GM23338 (cell line): ENCODE measurements at regions not wholly inside any gene's neighbourhood (a gene's known extent, or its start where the extent isn't known, plus 50 kb on each side); places are given as distances from the start of the nearest gene placed in this dataset.

Experiments
- ATAC-seq: fragments of 200-7000 bp; cut with Tn5 transposase; 3 replicates; pipeline ENCODE4 v1.9.1; 2020
- DNase-seq: peaks from one replicate; pipeline ENCODE4 v3.0.0-alpha.2; 2015; ENCODE audit warnings: low spot score
- H2AFZ ChIP-seq: fragments of 200-600 bp; sonication (generic); 2 replicates; pipeline ENCODE4 v1.8.0; 2016; ENCODE audit warnings: antibody characterized with exemption, mild to moderate bottlenecking, moderate library complexity
- H3F3A ChIP-seq: fragments of 200-600 bp; sonication (generic); replicated peaks from 2 replicates; pipeline ENCODE4 v1.8.0; 2017; ENCODE audit warnings: antibody characterized with exemption, mixed run types, low read depth
- H3K27ac ChIP-seq: fragments of 200-600 bp; sonication (generic); 2 replicates; pipeline ENCODE4 v1.6.1; 2016; ENCODE audit warnings: low read depth
- H3K27me3 ChIP-seq: fragments of 200-600 bp; sonication (generic); 2 replicates; pipeline ENCODE4 v1.8.0; 2016; ENCODE audit warnings: mild to moderate bottlenecking, mixed run types, moderate library complexity; ENCODE audit not compliant: insufficient read depth
- H3K36me3 ChIP-seq: fragments of 200-600 bp; sonication (generic); 2 replicates; pipeline ENCODE4 v1.8.0; 2016; ENCODE audit warnings: mild to moderate bottlenecking; ENCODE audit not compliant: insufficient read depth
- H3K4me1 ChIP-seq: fragments of 200-600 bp; sonication (generic); 2 replicates; pipeline ENCODE4 v1.8.0; 2016; ENCODE audit warnings: mild to moderate bottlenecking, moderate library complexity; ENCODE audit not compliant: insufficient read depth
- H3K4me2 ChIP-seq: fragments of 200-600 bp; sonication (generic); 2 replicates; pipeline ENCODE4 v1.7.1; 2017; ENCODE audit warnings: mixed run types
- H3K4me3 ChIP-seq: fragments of 200-600 bp; sonication (generic); 2 replicates; pipeline ENCODE4 v1.6.1; 2016; ENCODE audit warnings: mixed run types
- H3K79me2 ChIP-seq: fragments of 200-600 bp; sonication (generic); replicated peaks from 2 replicates; pipeline ENCODE4 v1.8.0; 2017; ENCODE audit warnings: mild to moderate bottlenecking; ENCODE audit not compliant: insufficient read depth
- H3K9me2 ChIP-seq: fragments of 200-600 bp; sonication (generic); 2 replicates; pipeline ENCODE4 v1.8.0; 2017; ENCODE audit not compliant: insufficient read depth
- H4K20me1 ChIP-seq: fragments of 200-600 bp; sonication (generic); replicated peaks from 2 replicates; pipeline ENCODE4 v1.8.0; 2017; ENCODE audit warnings: mild to moderate bottlenecking; ENCODE audit not compliant: insufficient read depth
- H3K27ac Mint-ChIP-seq: 2 replicates; pipeline ENCODE4 v1.8.0; 2020; ENCODE audit warnings: inconsistent platforms, mild to moderate bottlenecking, moderate library complexity, mixed read lengths
- H3K27me3 Mint-ChIP-seq: 3 replicates; pipeline ENCODE4 v1.8.0; 2022; ENCODE audit warnings: low read depth, mild to moderate bottlenecking, moderate library complexity, mixed read lengths, inconsistent platforms; ENCODE audit not compliant: insufficient read depth, poor library complexity
- H3K36me3 Mint-ChIP-seq: 3 replicates; pipeline ENCODE4 v1.8.0; 2021; ENCODE audit warnings: low read depth, mild to moderate bottlenecking, inconsistent platforms, moderate library complexity, mixed read lengths
- H3K4me1 Mint-ChIP-seq: 3 replicates; pipeline ENCODE4 v1.8.0; 2020; ENCODE audit warnings: mild to moderate bottlenecking, inconsistent platforms, mixed read lengths
- H3K4me3 Mint-ChIP-seq: 3 replicates; pipeline ENCODE4 v1.8.0; 2021; ENCODE audit warnings: moderate library complexity, mild to moderate bottlenecking, inconsistent platforms, mixed read lengths
- H3K9me3 Mint-ChIP-seq: 3 replicates; pipeline ENCODE4 v1.8.0; 2020; ENCODE audit warnings: moderate library complexity, mild to moderate bottlenecking, inconsistent platforms, mixed read lengths
- CREB1 ChIP-seq: fragments of 250-450 bp; sonication (Bioruptor Pico); IDR thresholded peaks from 2 replicates; pipeline ENCODE4 v1.5.0; 2020; ENCODE audit warnings: low read depth, mild to moderate bottlenecking, moderate library complexity
- CTCF ChIP-seq, 2 experiments: fragments of 200-600 bp in 1 of 2; sonication (generic) in 1 of 2; conservative IDR thresholded peaks; 2 replicates each; pipeline versions ENCODE4 v1.5.1 to v1.6.1; 2016 to 2017; ENCODE audit warnings: antibody characterized with exemption in 2 of 2, low read depth in 2 of 2, mild to moderate bottlenecking in 2 of 2, moderate library complexity in 1 of 2
- ETS1 ChIP-seq: IDR thresholded peaks from 2 replicates; pipeline ENCODE4 v1.6.1; 2016; ENCODE audit warnings: antibody characterized with exemption
- EZH2 ChIP-seq: fragments of 200-600 bp; sonication (generic); IDR thresholded peaks from one replicate; pipeline ENCODE4 v1.8.0; 2017; ENCODE audit warnings: antibody characterized with exemption, mild to moderate bottlenecking, low read depth; ENCODE audit not compliant: unreplicated experiment
- EZH2phosphoT487 ChIP-seq: fragments of 200-600 bp; sonication (generic); IDR thresholded peaks from one replicate; pipeline ENCODE4 v1.8.1; 2018; ENCODE audit warnings: antibody characterized with exemption; ENCODE audit not compliant: unreplicated experiment
- JUNB ChIP-seq: IDR thresholded peaks from one replicate; pipeline ENCODE4 v1.6.1; 2016; ENCODE audit warnings: antibody characterized with exemption; ENCODE audit not compliant: unreplicated experiment
- NANOG ChIP-seq: IDR thresholded peaks from 2 replicates; pipeline ENCODE4 v1.6.1; 2016; ENCODE audit warnings: antibody characterized with exemption, borderline replicate concordance
- POLR2AphosphoS5 ChIP-seq: IDR thresholded peaks from 2 replicates; pipeline ENCODE4 v1.6.1; 2016; ENCODE audit warnings: antibody characterized with exemption, low read depth
- STAT1 ChIP-seq: IDR thresholded peaks from one replicate; pipeline ENCODE4 v1.6.1; 2016; ENCODE audit warnings: antibody characterized with exemption; ENCODE audit not compliant: unreplicated experiment
- ZNF114 ChIP-seq: fragments of 250-450 bp; sonication (Bioruptor Pico); IDR thresholded peaks from 2 replicates; pipeline ENCODE4 v1.5.0; 2020; ENCODE audit warnings: mild to moderate bottlenecking, moderate library complexity
- ZNF331 ChIP-seq: fragments of 250-450 bp; sonication (Bioruptor Pico); IDR thresholded peaks from 2 replicates; pipeline ENCODE4 v1.5.0; 2020; ENCODE audit warnings: low read depth, mild to moderate bottlenecking, moderate library complexity
- TF ChIP-seq, protein P1 (sequence below): IDR thresholded peaks from one replicate; pipeline ENCODE4 v1.6.1; 2018; ENCODE audit warnings: antibody characterized with exemption; ENCODE audit not compliant: unreplicated experiment

GRCh38 chr9:7234144-7234543 is 476.4 kb downstream of the KDM4C start:
- no peaks in the 10 kb centered on the region; the same call in 1 of the 3 replicates for H3K36me3 Mint-ChIP-seq
- H3K27me3 Mint-ChIP-seq: peaks cover 10% of the 10 kb centered on the region
- H3K27ac Mint-ChIP-seq: peak overlapping the region; percentile 80; the same call in 1 of the 2 replicates
- Histone ChIP-seq H3K9me2 (peaks cover 5% of the 10 kb centered on the region; the same call in 1 of the 2 replicates), H4K20me1 (no peaks in the 10 kb centered on the region), H3K4me3 (no peak overlapping the region), H3K27ac (no peak overlapping the region), H3F3A (no peaks in the 10 kb centered on the region), H3K4me1 (peaks cover 25% of the 10 kb centered on the region), H3K36me3 (no peaks in the 10 kb centered on the region), H3K27me3 (no peaks in the 10 kb centered on the region), H3K4me2 (no peak overlapping the region), H2AFZ (peak overlapping the region; percentile 48), H3K79me2 (no peaks in the 10 kb centered on the region)
- peaks cover 21% of the 10 kb centered on the region; the same call in 2 of the 3 replicates for H3K4me1 Mint-ChIP-seq
- ATAC-seq (peak; percentile 90), DNase-seq (peak; percentile 95)
- no peaks in the 10 kb centered on the region; the same call in 2 of the 3 replicates for H3K9me3 Mint-ChIP-seq
- TF ChIP-seq, protein P1, sequence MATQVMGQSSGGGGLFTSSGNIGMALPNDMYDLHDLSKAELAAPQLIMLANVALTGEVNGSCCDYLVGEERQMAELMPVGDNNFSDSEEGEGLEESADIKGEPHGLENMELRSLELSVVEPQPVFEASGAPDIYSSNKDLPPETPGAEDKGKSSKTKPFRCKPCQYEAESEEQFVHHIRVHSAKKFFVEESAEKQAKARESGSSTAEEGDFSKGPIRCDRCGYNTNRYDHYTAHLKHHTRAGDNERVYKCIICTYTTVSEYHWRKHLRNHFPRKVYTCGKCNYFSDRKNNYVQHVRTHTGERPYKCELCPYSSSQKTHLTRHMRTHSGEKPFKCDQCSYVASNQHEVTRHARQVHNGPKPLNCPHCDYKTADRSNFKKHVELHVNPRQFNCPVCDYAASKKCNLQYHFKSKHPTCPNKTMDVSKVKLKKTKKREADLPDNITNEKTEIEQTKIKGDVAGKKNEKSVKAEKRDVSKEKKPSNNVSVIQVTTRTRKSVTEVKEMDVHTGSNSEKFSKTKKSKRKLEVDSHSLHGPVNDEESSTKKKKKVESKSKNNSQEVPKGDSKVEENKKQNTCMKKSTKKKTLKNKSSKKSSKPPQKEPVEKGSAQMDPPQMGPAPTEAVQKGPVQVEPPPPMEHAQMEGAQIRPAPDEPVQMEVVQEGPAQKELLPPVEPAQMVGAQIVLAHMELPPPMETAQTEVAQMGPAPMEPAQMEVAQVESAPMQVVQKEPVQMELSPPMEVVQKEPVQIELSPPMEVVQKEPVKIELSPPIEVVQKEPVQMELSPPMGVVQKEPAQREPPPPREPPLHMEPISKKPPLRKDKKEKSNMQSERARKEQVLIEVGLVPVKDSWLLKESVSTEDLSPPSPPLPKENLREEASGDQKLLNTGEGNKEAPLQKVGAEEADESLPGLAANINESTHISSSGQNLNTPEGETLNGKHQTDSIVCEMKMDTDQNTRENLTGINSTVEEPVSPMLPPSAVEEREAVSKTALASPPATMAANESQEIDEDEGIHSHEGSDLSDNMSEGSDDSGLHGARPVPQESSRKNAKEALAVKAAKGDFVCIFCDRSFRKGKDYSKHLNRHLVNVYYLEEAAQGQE: no peak
- TF ChIP-seq CTCF (conservative IDR thresholded peaks at IDR 0.05; ENCODE audit: low read depth in 2 of 2): peak; percentile 91 to 97
- H3K4me3 Mint-ChIP-seq: no peak overlapping the region

GRCh38 chr9:7229571-7229970 is 471.8 kb downstream of the KDM4C start:
- H2AFZ ChIP-seq: 0 out of 2 replicates have a peak overlapping the region, but pooled peaks have one; percentile 28
- TF ChIP-seq CREB1: no peak
- TF ChIP-seq EZH2phosphoT487: no peak
- TF ChIP-seq, protein P1: no peak
- no peak for TF ChIP-seq POLR2AphosphoS5
- TF ChIP-seq ETS1: no peak
- no peak for TF ChIP-seq EZH2
- no peak for TF ChIP-seq ZNF331 (CRISPR knock-in tag)
- TF ChIP-seq ZNF114 (CRISPR knock-in tag): no peak
- no peak for TF ChIP-seq CTCF (conservative IDR thresholded peaks at IDR 0.05; ENCODE audit: low read depth in 2 of 2)
- no peak for TF ChIP-seq STAT1
- TF ChIP-seq JUNB: no peak
- TF ChIP-seq NANOG: no peak
- no peaks in the 10 kb centered on the region for H3K36me3 Mint-ChIP-seq
- H3K27ac Mint-ChIP-seq: no peak overlapping the region
- no peak overlapping the region for H3K4me2 ChIP-seq
- no peak overlapping the region for H3K4me3 Mint-ChIP-seq
- peaks cover 6% of the 10 kb centered on the region; the same call in 2 of the 3 replicates for H3K4me1 Mint-ChIP-seq
- H4K20me1 ChIP-seq: no peaks in the 10 kb centered on the region
- DNase-seq (no peak), ATAC-seq (no peak)
- H3F3A ChIP-seq: no peaks in the 10 kb centered on the region
- peaks cover 4% of the 10 kb centered on the region; the same call in 1 of the 2 replicates for H3K9me2 ChIP-seq
- no peaks in the 10 kb centered on the region for H3K27me3 ChIP-seq
- no peaks in the 10 kb centered on the region for H3K79me2 ChIP-seq
- no peak overlapping the region for H3K4me3 ChIP-seq
- no peaks in the 10 kb centered on the region for H3K36me3 ChIP-seq
- no peaks in the 10 kb centered on the region for H3K9me3 Mint-ChIP-seq
- peaks cover 2% of the 10 kb centered on the region for H3K4me1 ChIP-seq
- peaks cover 3% of the 10 kb centered on the region for H3K27me3 Mint-ChIP-seq
- no peak overlapping the region for H3K27ac ChIP-seq
